DMS 273 treated with DMSO at 0.1 percent for 48 hours (cell line): ENCODE measurements at regions not wholly inside any gene's neighbourhood (a gene's known extent, or its start where the extent isn't known, plus 50 kb on each side); places are given as distances from the start of the nearest gene placed in this dataset.
"Not testable (repeated sequence)": the region's sequence is repeated elsewhere in the genome, so short reads cannot be mapped to it uniquely, and the experiment has no call there.

Experiments
- DNase-seq: peaks from one replicate; lab custom pipeline; 2025; lab: John Stamatoyannopoulos, UW

DNA sequence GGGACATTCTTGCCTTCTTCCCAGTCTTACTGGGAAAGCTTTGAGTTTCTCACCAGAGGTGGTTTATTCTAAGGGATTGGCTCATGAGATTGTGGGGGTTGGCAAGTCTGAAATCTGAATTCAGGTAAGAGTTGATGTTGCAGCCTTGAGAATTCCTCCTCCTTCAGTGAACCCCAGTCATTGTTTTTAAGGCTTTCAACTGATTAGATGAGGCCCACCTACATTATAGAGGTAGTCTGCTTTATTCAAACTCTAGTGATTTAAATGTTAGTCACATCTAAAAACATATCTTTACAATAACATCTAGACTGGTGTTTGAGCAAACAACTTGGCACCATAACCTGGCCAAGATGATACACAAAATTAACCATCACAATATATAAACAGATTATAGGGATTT, 156.5 kb upstream of the MED14 start:
- no peak for DNase-seq

DNA sequence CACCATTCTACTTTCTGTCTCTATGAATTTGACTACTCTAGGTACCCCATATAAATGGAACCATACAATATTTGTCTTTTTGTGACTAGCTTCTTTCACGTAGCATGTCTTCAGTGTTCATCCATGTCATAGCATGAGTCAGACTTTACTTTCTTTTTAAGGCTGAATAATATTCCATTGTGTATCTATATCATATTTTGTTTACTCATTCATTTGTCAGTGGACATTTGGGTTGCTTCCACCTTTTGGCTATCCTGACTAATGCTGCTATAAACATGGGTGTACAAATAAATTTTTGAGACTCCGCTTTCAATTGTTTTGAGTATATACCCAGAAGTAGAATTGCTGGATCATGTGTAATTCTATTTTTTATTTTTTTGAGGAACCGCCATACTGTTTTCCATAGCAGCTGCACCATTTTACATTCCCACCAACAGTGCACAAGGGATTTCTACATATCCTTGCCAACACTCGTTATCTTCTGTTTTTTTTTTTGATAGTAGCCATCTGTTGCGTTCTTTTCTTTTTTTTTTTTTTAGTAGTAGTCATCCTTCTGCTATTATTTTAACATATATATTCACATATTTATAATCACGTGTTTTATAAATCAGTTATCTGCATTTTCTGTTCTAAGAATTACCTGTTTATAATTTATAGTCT, 158.0 kb upstream of the MED14 start:
- DNase-seq, result peak; percentile 85

DNA sequence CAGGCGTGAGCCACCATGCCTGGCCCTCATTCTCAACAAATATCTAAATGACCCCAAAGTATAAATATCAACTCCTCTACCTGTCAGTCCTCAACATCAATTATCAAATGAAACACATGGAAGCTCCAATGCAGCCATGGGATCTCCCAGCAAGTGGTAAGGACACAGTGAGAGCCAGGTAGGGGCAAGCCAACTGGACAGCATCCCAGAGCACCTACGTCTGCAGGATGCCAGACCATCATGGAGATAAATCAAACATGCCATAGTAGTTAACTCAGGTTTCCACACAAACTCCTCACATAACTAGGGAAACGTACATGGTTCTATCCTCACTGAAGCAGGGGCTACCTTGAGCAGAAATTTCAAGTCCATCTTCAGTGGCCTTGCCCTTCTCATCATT, 159.9 kb upstream of the MED14 start:
- no peak for DNase-seq

- DNase-seq, result peak; percentile 99
Measured at GRCh38 chrX:40897718-40898270, 162.5 kb upstream of the MED14 start.

DNA sequence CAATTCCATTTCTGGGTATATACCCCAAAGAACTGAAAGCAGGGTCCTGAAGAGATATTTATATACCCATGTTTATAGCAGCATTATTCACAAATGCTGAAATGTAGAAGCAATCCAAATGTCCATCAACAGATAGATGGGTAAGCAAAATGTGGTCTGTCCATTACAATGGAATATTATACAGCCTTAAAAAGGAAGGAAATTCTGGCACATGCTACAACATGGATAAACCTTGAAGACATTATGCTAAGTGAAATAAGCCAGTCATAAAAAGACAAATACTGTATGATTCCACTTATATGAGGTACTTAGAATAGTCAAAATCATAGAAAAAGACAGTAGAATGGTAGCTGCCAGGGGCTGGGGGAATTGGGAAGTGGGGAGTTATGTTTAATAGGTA, 169.4 kb upstream of the MED14 start:
- not testable (repeated sequence) for DNase-seq

DNA sequence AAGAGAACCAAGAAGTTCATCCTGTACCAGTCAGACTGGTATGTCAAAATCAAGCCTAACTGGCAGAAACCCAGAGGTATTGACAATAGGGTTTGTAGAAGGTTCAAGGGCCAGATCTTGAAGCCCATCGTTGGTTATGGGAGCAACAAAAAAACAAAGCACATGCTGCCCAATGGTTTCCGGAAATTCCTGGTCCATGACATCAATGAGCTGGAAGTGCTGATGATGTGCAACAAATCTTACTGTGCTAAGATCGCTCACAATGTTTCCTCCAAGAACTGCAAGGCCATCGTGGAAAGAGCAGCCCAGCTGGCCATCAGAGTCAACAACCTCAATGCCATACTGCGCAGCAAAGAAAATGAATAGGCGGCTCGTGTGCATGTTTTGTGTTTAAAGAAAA, 172.7 kb upstream of the MED14 start:
- DNase-seq, result no peak

DNA sequence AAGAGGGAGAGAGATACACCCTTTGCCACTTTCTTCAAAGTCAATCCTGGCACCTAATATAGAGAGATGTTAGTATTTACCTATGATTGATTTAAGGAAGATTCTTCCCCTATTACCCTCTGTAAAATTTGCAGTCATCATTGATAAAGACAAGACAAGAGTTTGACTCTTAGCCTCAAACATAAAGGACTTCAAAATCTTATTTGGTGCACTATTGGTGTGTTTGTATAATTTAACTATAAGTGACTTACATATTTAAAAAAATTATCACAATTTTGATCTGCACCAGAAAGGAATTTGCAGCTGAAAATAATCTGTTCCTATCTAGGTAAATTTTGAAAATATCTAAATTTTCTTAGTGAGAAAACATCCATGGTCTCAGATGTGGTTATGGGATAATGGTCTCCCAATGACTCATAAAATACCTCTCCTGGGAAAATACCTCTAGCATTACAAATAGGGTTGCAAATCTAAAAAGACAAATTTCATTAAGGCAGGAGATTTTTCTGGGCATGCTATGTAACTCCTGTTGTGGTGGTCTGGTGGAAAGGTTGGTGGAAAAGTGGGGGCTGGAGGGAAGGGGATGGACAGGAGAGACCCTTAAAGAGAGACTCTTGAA, 173.6 kb upstream of the MED14 start:
- no peak for DNase-seq

- DNase-seq, result peak; percentile 99
Measured at GRCh38 chrX:40912166-40912565, 173.1 kb upstream of the USP9X start.

DNA sequence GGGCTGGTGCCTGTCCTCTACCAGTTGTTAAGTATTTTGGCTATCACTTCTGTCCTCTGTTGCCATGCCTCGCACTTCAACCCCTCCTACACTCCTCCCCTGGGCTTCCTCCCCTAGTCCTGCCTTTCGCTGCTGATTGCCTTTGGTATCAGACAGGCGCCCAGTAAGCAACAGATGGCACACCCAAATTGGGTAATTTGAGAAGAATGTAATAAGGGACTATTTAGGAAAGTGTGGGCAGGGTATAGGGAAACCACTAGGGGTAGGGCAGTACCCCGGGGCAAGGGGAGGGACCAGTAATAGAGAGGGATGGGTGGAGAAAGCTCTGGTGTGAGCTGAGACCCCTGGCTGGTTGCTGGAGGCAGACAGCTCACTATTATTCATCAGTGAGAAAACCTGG, 172.7 kb upstream of the USP9X start:
- DNase-seq, result peak; percentile 99

DNA sequence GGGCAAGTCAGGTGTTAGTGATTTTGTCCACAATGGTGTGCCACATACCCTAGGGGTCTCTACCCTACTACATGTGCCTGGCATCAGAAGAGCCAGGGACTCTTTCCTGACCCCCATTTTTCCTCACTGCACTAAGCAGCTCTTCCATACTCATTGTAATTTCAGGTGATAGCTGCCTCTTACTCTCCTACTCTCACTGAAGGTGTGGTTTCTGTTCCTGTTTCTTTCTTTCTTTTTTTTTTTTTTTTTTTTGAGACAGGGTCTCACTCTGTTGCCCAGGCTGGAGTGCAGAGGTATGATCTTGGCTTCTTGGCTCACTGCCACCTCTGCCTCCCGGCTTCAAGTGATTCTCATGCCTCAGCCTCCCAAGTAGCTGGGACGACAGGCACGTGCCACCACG, 164.9 kb upstream of the USP9X start:
- DNase-seq, result no peak

DNA sequence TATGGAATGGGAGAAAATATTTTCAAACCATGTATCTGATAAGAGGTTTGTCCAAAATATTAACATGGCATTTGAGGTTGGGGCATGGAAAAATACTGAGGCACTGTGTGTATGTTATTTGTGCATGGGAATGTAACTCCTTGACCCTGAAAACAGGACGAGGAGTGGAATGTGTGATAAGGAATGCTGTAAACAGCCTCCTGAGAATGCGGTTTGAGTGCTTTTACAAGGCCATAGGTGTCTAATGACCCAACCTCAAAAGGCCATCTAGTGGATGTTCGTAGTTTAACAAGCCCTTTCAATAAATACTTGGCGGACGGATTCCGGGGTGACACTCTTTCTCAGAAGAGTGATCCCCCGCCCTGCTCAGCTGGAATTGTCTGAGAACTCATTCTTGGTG, 162.9 kb upstream of the USP9X start:
- peak; percentile 32 for DNase-seq

DNA sequence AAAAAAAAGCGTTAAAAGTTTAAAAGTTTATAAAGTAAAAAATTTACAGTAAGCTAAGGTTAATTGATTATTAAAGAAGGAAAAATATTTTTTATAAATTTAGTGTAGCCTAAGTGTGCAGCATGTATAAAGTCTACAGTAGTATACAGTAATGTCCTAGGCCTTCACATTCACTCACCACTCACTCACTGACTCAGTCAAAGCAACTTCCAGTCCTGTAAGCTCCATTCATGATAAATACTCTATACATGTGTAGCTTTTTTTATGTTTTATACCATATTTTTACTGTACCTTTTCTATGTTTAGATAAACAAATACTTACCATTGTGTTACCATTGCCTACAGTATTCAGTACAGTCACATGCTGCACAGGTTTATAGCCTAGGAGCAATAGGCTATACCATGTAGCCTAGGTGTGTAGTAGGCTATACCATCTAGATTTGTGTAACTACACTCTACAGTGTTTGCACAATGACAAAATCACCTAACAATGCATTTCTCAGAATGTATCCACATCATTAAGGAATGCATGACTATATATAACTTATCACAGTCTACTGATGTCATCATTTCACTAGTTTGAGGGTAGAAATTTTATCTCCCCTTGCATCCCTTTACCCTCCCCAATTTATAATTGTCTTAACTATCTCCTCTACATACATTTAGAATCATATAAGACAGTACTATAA, 158.4 kb upstream of the USP9X start:
- not testable (repeated sequence) for DNase-seq

DNA sequence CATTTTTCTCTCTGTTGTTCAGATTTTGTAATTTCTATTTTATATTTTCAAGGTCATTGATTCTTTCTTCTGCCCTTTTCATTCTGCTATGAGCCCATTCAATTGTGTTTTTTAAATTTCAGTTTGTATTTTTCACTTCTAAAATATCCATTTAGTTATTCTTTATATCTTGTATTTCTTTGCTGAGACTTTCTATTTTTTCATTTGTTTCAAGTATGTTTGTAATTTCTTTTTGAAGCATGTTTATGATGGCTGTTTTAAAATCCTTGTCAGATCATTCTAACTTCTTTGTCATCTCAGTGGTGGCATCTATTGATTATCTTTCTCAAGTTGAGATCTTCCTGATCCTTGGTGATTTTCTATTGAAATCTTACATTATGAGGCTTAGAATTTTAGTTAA, 157.2 kb upstream of the USP9X start:
- DNase-seq, result no peak

GRCh38 chrX:40931921-40932320, 153.3 kb upstream of the USP9X start:
- peak; percentile 63 for DNase-seq

DNA sequence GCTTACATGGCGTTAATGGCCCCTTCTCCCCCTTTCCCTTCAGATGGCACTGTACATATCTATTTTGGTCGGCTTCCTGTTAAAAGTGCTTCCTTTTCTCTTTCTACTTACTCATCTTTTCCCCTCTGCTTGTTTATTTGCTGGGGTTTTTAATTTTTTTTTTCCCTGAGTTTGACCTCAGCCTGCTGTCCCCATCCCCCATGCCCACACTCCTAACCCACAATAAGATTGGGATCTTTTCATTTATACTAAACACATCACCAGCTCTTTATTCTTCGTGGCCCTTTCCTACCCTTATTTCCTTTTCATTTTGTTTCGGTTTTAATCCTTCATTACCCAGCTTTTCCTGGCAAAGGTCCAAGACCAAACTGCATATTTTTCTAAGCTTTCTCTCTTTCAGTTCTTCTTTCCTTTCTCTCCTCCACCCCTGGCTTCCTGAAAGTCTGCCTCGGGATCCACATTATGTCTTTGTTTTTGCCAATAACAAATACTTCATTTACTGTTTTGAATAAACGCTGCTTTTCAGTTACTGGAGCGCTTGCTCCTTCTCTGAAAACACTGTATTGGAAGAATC, 152.0 kb upstream of the USP9X start:
- DNase-seq, result no peak

GRCh38 chrX:40933706-40934425, 151.4 kb upstream of the USP9X start:
- peak; percentile 87 for DNase-seq

DNA sequence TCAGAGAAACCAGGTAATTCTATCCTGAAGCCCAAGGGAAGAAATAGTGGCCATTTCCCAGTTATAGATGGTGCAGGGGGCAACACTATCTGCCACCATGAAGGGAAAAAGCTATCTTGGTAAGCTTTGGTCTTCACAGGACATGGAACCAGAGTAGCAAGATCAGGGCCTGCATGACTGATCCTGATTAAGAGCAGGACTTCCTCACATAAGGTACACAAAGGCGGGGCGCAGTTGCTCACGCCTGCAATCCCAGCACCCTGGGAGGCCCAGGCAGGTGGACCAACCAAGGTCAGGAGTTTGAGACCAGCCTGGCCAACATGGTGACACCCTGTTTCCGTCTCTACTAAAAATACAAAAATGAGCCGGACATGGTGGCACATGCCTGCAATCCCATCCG, 148.4 kb upstream of the USP9X start:
- DNase-seq, result no peak

- DNase-seq, result no peak
Measured at GRCh38 chrX:40938423-40938822, 146.8 kb upstream of the USP9X start.

- DNase-seq, result no peak
Measured at GRCh38 chrX:40943093-40943641, 142.1 kb upstream of the USP9X start.

DNA sequence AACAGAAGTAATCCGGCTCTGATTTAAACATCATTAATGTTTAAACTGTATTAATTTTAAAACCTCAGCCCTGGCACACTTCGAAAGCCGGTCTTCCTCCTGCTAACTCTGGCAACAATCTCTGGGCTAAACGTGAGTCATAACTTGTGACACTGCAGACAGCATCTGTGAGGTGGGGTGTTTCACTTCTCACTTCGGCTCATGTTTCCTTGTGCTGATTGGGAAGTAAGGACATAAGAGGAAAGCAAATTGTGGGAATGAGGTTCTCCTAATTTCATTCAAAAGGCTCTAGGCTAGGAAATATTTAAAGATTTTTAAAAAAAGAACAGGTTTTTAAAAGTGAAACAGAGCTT, 139.9 kb upstream of the USP9X start:
- peak; percentile 93 for DNase-seq

GRCh38 chrX:40947276-40947675, 138.0 kb upstream of the USP9X start:
- no peak for DNase-seq

DNA sequence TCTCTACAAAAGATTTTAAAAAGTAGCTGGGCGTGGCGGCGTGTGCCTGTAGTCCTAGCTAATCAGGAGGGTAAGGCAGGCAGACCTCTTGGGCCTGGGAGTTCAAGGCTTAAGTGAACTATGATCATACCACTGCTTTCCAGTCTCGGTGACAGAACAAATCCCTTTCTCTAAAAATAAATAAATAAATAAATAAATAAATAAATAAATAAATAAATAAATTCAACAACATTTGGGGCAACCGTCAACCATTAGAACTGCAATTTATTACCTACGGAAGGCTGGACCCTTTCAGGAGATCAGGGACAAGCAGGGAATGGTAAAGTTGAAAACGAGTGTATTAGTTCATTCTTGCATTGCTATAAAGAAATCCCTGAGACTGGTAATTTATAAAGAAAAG, 136.2 kb upstream of the USP9X start:
- no peak for DNase-seq
